ENCODE measurements at regions not wholly inside any gene's neighbourhood (a gene's known extent, or its start where the extent isn't known, plus 50 kb on each side); places are given as distances from the start of the nearest gene placed in this dataset.
"Not testable (repeated sequence)": the region's sequence is repeated elsewhere in the genome, so short reads cannot be mapped to it uniquely, and the experiment has no call there.

GRCh38 chr7:4383584-4383983, 298.5 kb upstream of the FOXK1 start:
- no peak for TF ChIP-seq CTCF (IDR thresholded peaks at IDR 0.05; ENCODE audit: unreplicated experiment)
- no TSS peak for BruUV-seq (replicated peaks)

DNA sequence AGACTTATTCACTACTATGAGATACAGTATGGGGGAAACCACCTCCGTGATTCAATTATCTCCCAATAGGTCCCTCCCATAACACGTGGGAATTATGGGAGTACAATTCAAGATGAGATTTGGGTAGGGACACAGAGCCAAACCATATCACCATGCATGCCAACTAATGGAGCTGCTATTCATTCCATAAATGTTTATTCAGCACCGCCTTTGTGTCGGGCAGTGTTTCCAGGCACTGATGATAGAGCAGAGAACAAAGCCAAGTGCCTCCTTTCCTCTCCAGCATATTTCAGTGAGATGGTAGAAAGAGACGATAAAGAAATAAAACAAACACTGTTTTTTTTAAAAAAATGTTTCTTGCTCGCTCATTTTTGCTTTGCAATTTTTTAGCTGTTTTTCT, 295.9 kb upstream of the FOXK1 start:
- BruUV-seq (replicated peaks), result no TSS peak
- no peaks in the 10 kb centered on the region for H3K4me1 Mint-ChIP-seq (ENCODE audit: low read depth, unreplicated experiment)
- intact Hi-C loops (cut with micrococcal nuclease; ENCODE audit: unreplicated experiment), result no loop called here
- peaks cover 22% of the 10 kb centered on the region for H3K27me3 Mint-ChIP-seq (ENCODE audit: unreplicated experiment)
- H3K9me3 Mint-ChIP-seq (ENCODE audit: low read depth, unreplicated experiment), result peaks cover 5% of the 10 kb centered on the region
- CTCF ChIA-PET, result interaction anchor here (0.7 kb wide), 1 partner anchor 15 kb away, joined by 5 read pairs; no protein-coding TSS in a partner anchor
- H3K27ac Mint-ChIP-seq (ENCODE audit: unreplicated experiment), result no peak overlapping the region
- TF ChIP-seq CTCF (IDR thresholded peaks at IDR 0.05; ENCODE audit: unreplicated experiment), result no peak
- H3K36me3 Mint-ChIP-seq (ENCODE audit: insufficient read depth, unreplicated experiment), result no peaks in the 10 kb centered on the region
- DNase-seq, result no peak
- H3K4me3 Mint-ChIP-seq (ENCODE audit: low read depth, unreplicated experiment), result no peak overlapping the region

More at GRCh38 chr7:4383584-4383983, 298.5 kb upstream of the FOXK1 start:
- Mint-ChIP-seq H3K27ac (ENCODE audit: unreplicated experiment) (no peak overlapping the region), H3K4me1 (ENCODE audit: low read depth, unreplicated experiment) (no peaks in the 10 kb centered on the region), H3K4me3 (ENCODE audit: low read depth, unreplicated experiment) (no peak overlapping the region), H3K36me3 (ENCODE audit: insufficient read depth, unreplicated experiment) (no peaks in the 10 kb centered on the region), H3K27me3 (ENCODE audit: unreplicated experiment) (peaks cover 24% of the 10 kb centered on the region), H3K9me3 (ENCODE audit: low read depth, unreplicated experiment) (peaks cover 9% of the 10 kb centered on the region)
- intact Hi-C loops (cut with micrococcal nuclease; ENCODE audit: unreplicated experiment), result no loop called here
- CTCF ChIA-PET, result no interaction called here
- DNase-seq, result no peak

GRCh38 chr7:4391103-4391502, 291.0 kb upstream of the FOXK1 start:
- CTCF ChIA-PET; intact Hi-C loops (cut with micrococcal nuclease; ENCODE audit: unreplicated experiment); BruUV-seq (replicated peaks); DNase-seq; H3K9me3 Mint-ChIP-seq (ENCODE audit: low read depth, unreplicated experiment); H3K36me3 Mint-ChIP-seq (ENCODE audit: insufficient read depth, unreplicated experiment); H3K4me1 Mint-ChIP-seq (ENCODE audit: low read depth, unreplicated experiment); H3K27ac Mint-ChIP-seq (ENCODE audit: unreplicated experiment); H3K4me3 Mint-ChIP-seq (ENCODE audit: low read depth, unreplicated experiment): not testable (repeated sequence)
- H3K27me3 Mint-ChIP-seq (ENCODE audit: unreplicated experiment), result peaks cover 22% of the 10 kb centered on the region

GRCh38 chr7:4394736-4395135, 287.4 kb upstream of the FOXK1 start:
- Mint-ChIP-seq H3K4me1 (ENCODE audit: low read depth, unreplicated experiment) (no peaks in the 10 kb centered on the region), H3K9me3 (ENCODE audit: low read depth, unreplicated experiment) (peaks cover 9% of the 10 kb centered on the region), H3K36me3 (ENCODE audit: insufficient read depth, unreplicated experiment) (no peaks in the 10 kb centered on the region), H3K27ac (ENCODE audit: unreplicated experiment) (no peak overlapping the region), H3K27me3 (ENCODE audit: unreplicated experiment) (peaks cover 33% of the 10 kb centered on the region), H3K4me3 (ENCODE audit: low read depth, unreplicated experiment) (no peak overlapping the region)
- no TSS peak for BruUV-seq (replicated peaks)
- DNase-seq, result no peak
- CTCF ChIA-PET, result interaction anchor here (0.5 kb wide), 1 partner anchor 407 kb away, joined by 8 read pairs; no protein-coding TSS in a partner anchor
- intact Hi-C loops (cut with micrococcal nuclease; ENCODE audit: unreplicated experiment), result no loop called here
- TF ChIP-seq CTCF (IDR thresholded peaks at IDR 0.05; ENCODE audit: unreplicated experiment), result no peak

DNA sequence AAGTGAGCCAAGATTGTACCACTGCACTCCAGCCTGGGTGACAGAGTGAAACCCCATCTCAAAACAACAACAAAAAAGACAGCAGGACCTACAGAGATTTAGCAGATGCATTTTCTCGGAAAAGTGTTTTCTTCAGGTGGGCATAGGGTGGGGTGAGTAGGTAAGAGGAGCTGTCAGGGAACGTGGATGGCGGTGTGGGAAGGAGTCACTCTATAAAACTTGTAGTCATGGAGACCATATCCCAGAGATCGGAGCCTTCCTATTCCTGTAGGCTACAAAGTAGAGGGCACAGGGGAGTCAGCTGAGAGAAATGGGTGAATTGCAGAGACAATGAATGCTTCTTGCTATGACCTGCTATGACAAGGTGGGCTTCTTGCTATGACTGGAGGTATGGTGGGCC, 283.0 kb upstream of the FOXK1 start:
- Mint-ChIP-seq H3K27me3 (ENCODE audit: unreplicated experiment) (peaks cover 49% of the 10 kb centered on the region), H3K4me3 (ENCODE audit: low read depth, unreplicated experiment) (no peak overlapping the region), H3K27ac (ENCODE audit: unreplicated experiment) (no peak overlapping the region), H3K4me1 (ENCODE audit: low read depth, unreplicated experiment) (no peaks in the 10 kb centered on the region), H3K9me3 (ENCODE audit: low read depth, unreplicated experiment) (peaks cover 6% of the 10 kb centered on the region), H3K36me3 (ENCODE audit: insufficient read depth, unreplicated experiment) (no peaks in the 10 kb centered on the region)
- intact Hi-C loops (cut with micrococcal nuclease; ENCODE audit: unreplicated experiment), result no loop called here
- CTCF ChIA-PET, result interaction anchor here (0.9 kb wide), 1 partner anchor 94 kb away, joined by 3 read pairs; no protein-coding TSS in a partner anchor
- no peak for DNase-seq
- no peak for TF ChIP-seq CTCF (IDR thresholded peaks at IDR 0.05; ENCODE audit: unreplicated experiment)
- BruUV-seq (replicated peaks), result no TSS peak
